Lower leg skin (tissue), 3 donors: ENCODE measurements at regions not wholly inside any gene's neighbourhood (a gene's known extent, or its start where the extent isn't known, plus 50 kb on each side); places are given as distances from the start of the nearest gene placed in this dataset.

Experiments used
- CTCF ChIP-seq, 3 donors: fragments of 450-650 bp; IDR thresholded peaks; one replicate each; pipeline ENCODE4 v1.5.1; 2016; ENCODE audit warnings: antibody characterized with exemption in 3 of 3, mild to moderate bottlenecking in 3 of 3, moderate library complexity in 2 of 3
- POLR2A ChIP-seq, 2 donors: fragments of 450-650 bp; IDR thresholded peaks; one replicate each; pipeline ENCODE4 v1.6.1; 2016 to 2017; ENCODE audit warnings: antibody characterized with exemption in 2 of 2, mild to moderate bottlenecking in 1 of 2, moderate library complexity in 1 of 2

- TF ChIP-seq CTCF (IDR thresholded peaks at IDR 0.05) (no peak), POLR2A (IDR thresholded peaks at IDR 0.05) (no peak)
Observed at GRCh38 chr4:66048861-66049260, 378.6 kb upstream of the EPHA5 start.
